Stimulated activated CD8-positive, alpha-beta memory T cell treated with anti-CD3 and anti-CD28 coated beads, Interleukin-7, amount 100 ng/mL, for 1 hour (primary cell): ENCODE measurements at regions not wholly inside any gene's neighbourhood (a gene's known extent, or its start where the extent isn't known, plus 50 kb on each side); places are given as distances from the start of the nearest gene placed in this dataset.
"Not testable (repeated sequence)": the region's sequence is repeated elsewhere in the genome, so short reads cannot be mapped to it uniquely, and the experiment has no call there.

ENCODE experiments used
- DNase-seq, 2 donors: peaks; one replicate each; pipeline ENCODE4 v3.0.0-alpha.2; 2020; ENCODE audit warnings: low read depth in 2 of 2

- DNase-seq, result no peak
Measured at GRCh38 chr20:1825938-1826445, 69.2 kb upstream of the SIRPA start.

GRCh38 chr20:1825507-1825906, 69.7 kb upstream of the SIRPA start:
- no peak for DNase-seq

- DNase-seq, result no peak
Measured at GRCh38 chr20:1824834-1825233, 70.4 kb upstream of the SIRPA start.

DNA sequence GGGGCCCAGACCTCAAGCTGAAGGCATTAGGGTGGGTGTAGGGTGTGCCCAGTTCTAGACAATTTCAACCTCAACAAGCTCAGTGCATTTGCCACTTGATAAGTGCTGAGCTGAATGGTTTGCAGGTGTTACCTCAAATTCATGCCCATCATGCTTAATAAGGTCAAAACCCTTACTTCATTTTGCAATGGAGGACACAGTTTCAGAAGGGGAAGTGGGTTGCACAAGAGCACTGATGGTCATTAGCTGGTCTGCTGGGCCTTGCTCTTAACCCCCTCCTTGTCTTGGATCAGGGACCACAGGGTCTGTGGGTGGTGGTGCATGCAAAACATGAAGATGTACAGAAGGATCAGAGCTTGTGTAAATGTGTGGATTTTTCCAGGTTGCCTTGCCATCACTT, 71.0 kb upstream of the SIRPA start:
- DNase-seq, result no peak

GRCh38 chr20:1823450-1823844, 71.8 kb upstream of the SIRPA start:
- DNase-seq, result no peak

GRCh38 chr20:1822564-1823449, 72.4 kb upstream of the SIRPA start:
- no peak for DNase-seq

DNA sequence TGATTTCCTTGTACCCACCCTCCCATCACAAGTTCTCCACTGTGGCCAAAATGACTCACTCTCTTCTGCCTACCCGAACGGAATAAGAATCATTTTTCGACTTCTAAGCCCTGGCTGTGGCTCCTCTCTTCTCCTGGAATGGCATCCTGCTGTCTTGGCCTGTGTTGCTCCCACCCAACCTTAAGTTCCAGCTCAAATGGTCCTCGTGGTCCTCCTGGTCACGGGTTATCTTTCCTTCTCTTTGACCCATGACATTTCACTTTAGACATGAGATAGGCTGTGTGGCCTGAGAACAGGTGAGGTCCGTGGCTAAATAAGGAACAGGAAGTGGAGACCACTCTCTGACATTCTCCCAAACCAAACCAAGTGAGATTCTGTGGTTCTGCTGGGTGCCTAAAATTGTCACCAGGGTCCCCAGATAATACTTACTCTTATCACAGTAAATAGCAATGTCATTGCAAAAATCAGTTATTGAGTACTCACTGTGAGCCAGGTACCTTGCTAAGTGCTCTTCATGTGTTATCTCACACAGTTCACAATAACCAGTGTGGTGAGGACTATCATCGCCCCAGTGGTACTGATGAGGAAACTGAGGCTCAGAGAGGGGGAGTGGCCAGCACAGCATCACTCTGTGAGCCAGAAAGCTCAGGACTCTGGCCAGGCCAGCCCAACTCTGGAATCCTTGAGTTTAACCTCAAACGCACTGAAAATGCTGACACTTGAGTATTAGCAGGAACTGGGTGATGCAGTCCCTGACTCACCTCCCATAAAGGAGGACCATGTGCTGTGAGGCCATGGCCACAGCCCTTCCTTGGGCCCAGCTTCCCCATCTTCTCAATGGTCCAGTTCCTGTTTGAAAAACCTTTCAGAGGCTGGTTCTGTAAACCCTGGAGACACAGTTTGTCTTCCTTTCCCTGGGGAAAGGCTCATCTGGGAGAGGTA, 74.8 kb upstream of the SIRPA start:
- no peak for DNase-seq

GRCh38 chr20:1819311-1820137, 75.7 kb upstream of the SIRPA start:
- DNase-seq, result no peak

DNA sequence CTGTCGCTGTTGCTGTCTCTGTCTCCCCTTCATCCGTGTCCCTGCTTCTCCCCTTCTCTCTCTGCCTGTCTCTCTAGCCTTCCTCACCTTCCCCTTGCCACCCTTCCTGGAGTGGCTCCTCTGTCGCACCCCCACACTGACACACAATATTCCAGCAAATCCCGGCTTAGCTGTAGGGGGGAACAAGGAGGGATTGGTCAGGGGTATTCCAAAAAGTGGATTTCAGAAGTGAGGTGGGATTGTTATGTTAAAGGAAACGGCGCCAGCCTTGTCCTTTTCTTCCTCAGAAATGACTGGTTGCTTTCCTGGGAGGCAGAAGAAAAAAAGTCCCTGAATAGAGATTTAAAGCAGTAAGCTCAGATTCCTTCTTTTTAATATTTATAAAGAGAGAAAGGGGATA, 76.3 kb upstream of the SIRPA start:
- DNase-seq, result no peak

- no peak for DNase-seq
Measured at GRCh38 chr20:1818247-1818840, 76.9 kb upstream of the SIRPA start.

- DNase-seq, result no peak
Measured at GRCh38 chr20:1817577-1818211, 77.5 kb upstream of the SIRPA start.

DNA sequence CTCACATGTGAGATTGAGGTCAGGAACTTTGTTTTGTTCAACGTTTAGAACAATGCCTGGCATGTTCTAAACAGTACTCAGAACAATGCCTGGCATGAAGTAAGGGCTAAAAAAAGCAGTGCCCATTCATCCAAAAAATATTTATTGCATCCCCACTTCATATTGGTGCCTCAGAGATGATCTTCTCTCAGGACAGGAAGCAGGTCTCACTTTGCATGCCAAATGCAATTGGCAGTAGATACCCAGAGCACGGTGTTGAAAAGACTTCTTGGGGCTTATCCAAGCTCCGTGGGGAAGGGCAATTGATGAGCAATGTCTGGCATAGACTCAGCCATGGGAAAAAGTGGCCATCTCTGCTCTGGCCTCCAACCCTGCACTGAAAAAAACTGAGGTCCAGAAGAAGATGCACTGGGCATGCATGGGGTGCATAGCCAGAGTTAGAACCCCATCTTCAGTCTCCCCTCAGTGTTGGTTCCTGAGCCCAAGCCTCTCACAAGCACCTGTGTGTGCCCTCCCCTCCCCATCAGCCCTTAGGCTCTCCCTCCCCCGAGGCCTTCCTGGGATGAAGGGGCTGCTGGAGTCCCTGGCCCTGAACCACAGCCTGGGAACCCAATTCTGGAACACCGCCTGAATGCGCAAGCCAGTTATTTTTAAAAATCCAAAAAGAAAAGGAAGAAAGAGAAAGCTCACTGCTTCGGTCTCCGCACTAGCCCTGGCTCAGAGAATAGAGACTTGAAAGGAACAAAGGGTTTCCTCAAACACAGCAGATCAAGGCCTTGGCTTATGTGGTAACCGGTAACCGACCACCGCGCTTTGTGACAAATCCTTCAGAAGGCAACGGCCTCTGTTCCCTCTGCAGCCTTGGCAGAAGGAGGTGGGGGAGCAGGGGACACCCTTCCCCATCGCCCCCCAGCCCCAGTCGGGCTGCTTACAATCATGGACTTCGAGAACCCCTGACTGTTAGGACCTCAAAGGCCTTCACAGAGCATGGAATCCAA, 78.5 kb upstream of the SIRPA start:
- DNase-seq, result no peak

GRCh38 chr20:1815502-1816085, 79.6 kb upstream of the SIRPA start:
- DNase-seq, result no peak

DNA sequence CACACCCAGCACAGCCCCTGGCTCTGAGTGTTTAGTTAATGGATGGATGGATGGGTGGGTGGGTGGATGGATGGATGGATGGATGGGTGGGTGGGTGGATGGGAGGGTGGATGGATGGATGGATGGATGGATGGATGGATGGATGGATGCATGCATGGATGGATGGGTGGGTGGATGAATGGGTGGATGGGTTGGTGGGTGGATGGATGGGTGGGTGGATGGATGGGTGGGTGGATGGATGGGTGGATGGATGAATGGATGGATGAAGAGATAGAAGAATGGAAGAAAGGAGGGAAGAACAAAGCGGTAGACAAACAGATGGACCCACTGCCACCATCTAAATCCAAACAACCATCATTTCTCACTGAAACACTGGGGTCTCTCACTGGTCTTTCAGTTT, 80.3 kb upstream of the SIRPA start:
- DNase-seq, result not testable (repeated sequence)

DNA sequence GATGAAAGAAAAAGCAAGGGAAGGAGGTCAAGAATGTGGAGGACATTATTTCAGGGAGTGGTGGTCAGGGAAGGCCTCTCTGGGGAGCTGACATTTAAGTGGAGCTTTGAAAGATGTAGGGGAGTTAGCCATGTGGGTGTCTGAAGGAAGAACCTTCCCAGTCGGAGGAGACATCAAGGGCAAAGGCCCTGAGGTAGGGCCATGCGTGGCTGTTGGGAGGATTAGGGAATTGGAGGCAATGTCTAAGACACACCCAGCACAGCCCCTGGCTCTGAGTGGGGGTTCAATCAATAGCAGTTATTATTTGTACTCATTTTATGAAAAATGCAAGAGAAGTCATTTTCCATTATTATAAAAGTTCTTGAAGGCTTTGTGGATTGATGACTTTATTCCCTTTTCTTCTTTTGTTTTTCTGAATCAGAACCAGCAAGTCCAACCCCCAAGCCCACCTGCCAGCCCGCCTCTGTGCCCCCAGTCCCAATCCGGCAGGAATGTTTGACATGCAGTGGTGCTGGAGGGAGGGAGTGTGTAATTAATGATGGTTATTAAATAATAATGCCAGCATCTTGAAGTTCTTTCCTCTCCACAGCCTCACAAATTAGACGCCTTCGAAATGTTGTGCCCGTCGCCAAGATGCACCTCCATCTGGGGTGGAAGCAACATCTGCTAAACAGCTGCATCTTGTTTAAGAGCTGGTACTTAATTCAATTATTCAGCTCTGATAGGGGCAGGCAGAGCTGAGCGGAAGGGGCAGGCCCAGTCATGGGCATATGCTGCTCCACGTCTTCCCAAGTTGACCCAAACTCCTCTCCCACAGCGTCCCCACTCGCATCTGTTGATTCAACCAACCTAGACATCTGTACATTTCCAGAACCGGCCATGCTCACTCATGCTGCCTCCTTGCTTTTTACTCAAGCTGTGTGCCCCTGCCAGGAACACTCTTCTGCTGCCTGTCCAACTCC, 81.3 kb upstream of the SIRPA start:
- DNase-seq, result no peak

- DNase-seq, result no peak
Measured at GRCh38 chr20:1813101-1813529, 82.1 kb upstream of the SIRPA start.

DNA sequence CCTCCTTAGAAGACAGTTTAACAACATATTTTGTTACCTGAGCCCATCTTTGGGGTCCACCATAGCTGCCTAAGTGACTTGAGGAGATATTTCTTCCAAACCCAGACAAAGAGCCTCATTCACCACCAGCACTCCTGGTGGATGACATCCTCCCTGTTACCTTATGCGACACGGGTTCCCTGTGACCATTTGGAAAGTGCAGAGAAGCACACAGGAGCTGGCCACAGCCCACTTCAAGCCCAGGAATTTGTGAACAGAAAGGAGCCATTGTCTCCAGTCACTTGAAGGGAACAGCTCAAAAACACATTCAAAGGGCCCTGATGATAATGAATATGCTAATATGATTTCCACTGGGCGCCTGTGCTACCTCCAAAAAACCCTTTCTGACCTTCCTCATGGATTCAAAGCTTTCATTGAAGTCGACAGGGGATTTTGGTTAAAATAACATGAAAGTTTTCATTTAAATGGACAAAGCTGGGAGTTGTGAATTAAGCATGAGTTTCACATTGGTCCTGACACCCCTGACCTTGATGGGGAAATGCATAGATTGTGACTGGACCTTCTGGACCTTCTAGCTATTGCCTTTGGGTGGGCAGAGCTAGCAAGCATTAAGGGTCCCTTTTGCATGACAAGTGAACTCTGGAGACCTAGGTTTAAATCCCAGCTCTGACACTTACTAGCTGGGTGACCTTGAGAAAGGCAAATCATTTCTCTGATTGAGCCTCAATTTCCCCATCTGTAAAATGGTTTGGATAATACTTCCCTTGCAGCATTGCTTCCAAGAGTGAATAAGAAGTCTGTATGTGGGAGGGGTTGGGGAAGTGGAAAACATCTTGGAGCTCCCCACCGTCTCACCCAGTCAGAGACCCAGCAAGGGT, 83.3 kb upstream of the SIRPA start:
- DNase-seq, result no peak
